ENCODE measurements at regions not wholly inside any gene's neighbourhood (a gene's known extent, or its start where the extent isn't known, plus 50 kb on each side); places are given as distances from the start of the nearest gene placed in this dataset.

GRCh38 chr17:74089380-74089779 lies 114.1 kb upstream of the RPL38 start:
- no peak for DNase-seq (ENCODE audit: missing footprints)
- ATAC-seq: no peak
- intact Hi-C loops (cut with DNase I): no loop called here

- intact Hi-C loops (cut with DNase I): no loop called here
- peak; percentile 76 for DNase-seq (ENCODE audit: missing footprints)
These were observed 113.5 kb upstream of the RPL38 start for GRCh38 chr17:74089869-74090464.

DNA sequence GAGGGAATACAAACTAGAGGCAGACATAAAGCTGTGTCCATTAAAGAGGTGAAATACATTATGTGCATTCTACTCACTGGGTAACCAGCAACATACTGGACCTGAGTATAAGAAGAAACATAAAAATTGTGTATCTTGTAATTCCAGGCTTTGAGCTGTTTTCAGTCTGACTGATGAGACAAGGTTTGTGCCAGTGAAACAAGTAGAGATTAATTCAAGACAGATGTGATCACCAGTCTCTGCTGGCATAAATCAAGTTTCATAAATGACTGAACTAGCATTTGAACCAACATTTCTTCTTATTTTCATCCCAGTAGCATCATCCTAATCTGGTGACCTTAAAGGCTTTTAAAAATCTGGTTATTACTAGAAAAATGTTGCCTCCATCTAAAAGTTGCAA lies 108.8 kb upstream of the RPL38 start:
- intact Hi-C loops (cut with DNase I): no loop called here
- DNase-seq (ENCODE audit: missing footprints) (no peak), ATAC-seq (no peak)

More at GRCh38 chr17:74089869-74090464, 113.5 kb upstream of the RPL38 start:
- ATAC-seq: no peak

DNA sequence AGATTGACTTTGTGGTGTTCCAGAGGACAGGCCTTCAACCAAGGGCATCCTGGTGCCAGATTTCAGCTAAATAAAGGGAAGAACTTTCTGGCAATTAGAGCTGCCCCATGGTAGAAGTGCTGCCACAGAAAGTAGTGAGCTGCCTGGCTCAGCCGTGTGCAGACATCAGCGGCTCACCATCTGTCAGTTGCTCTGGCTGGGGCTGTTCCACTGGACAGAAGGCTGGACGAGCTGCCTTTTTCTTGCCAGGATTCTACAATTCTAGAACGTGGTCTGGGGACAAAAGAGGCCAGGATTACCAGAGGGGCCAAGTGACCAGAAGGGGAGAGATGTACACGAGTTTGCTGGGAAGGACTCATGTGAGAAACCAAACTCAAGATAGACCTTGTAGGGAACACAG lies 107.0 kb upstream of the RPL38 start:
- intact Hi-C loops (cut with DNase I): no loop called here
- ATAC-seq (no peak), DNase-seq (ENCODE audit: missing footprints) (no peak)

- DNase-seq (ENCODE audit: missing footprints) (no peak), ATAC-seq (peak; percentile 13)
- intact Hi-C loops (cut with DNase I): no loop called here
These were observed 105.9 kb upstream of the RPL38 start for GRCh38 chr17:74097450-74098135.

DNA sequence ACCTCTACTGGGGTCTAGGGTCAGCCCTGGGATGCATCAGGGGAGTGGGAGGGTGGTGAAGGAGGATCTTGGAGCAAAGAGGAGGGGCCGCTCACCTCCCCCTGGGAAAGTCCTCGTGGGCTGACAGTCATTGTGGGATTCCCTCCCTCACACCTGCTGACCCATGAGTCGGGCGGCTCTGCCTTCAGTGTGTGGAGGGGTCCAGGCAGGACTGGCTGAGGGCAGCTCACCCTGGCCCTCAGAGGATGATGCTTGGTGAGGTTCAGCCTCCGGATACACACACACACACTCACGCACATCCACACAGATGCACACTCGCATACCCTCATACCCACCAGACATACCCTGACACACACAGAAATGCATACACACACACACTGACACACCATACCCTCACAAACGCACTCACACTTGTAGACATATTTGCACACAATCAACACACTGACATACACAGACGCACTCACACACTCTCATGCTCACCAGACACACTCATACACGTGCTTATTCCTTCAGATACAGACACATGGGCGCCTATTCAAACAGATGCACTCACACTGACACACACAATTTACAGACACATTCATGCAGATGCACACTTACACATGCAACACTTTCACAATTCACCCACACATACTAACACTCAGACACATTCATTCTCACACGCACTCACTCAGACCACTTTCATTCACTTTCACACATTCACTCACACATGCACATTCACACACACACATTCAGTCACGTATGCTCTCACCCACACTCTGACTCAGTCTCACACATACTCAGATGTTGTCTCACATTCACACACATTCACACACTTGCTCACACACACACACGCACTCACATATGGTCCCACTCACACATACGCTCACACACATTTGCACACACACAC lies 105.1 kb upstream of the RPL38 start:
- DNase-seq (ENCODE audit: missing footprints): no peak
- ATAC-seq: peak; percentile 34
- intact Hi-C loops (cut with DNase I): no loop called here

DNA sequence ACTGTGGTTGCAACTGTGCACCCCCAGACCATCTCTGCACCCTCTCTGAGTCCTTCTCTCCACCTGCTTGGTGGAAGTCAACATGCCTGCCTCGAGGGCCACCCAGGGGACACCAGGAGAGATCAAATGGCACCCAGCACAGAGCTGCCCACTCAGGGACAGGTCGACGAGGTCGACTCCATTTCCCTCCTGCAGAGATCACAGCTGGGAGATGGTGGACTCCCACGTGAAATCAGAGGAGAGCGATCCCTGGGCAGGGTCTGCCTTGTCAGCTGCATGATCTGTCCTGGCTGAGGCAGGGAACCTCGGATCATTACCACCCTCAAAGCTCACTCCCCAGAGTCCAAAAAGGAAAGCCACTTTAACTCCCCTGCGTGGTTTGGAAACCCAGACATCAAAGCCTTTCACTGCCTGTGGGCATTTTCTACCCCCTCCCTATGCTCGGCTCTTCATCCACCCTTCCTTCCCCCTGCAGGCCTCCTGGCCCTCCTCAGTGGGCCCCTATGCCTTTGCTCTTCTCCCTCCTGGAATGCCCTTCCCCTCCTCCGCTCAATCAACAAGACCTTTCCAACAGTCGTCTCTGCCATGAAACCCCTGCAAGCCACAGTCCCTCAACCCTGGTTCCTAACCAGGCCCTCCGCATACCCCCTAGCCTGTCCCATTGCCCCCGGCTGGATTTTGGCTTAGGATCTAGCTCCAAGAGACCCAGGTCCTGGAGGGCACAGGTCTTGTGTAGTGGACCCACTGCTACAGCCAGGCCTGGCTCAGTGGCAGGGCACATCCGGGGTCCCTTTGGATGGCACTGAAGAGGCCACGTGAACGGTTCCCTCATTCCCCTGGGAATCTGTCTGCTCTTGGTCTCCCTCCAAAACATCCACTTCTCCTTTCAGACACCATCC lies 103.8 kb upstream of the RPL38 start:
- intact Hi-C loops (cut with DNase I): no loop called here
- no peak for ATAC-seq
- no peak for DNase-seq (ENCODE audit: missing footprints)

- ATAC-seq: no peak
- intact Hi-C loops (cut with DNase I): no loop called here
- DNase-seq (ENCODE audit: missing footprints): no peak
These were observed 98.6 kb upstream of the RPL38 start for GRCh38 chr17:74104921-74105320.

GRCh38 chr17:74107107-74107506 lies 96.4 kb upstream of the RPL38 start:
- intact Hi-C loops (cut with DNase I): no loop called here

GRCh38 chr17:74108126-74108705 lies 95.3 kb upstream of the RPL38 start:
- DNase-seq (ENCODE audit: missing footprints) (no peak), ATAC-seq (no peak)
- intact Hi-C loops (cut with DNase I): no loop called here

More at GRCh38 chr17:74107107-74107506, 96.4 kb upstream of the RPL38 start:
- no peak for ATAC-seq
- DNase-seq (ENCODE audit: missing footprints): no peak

- no peak for ATAC-seq
- intact Hi-C loops (cut with DNase I): no loop called here
- DNase-seq (ENCODE audit: missing footprints): no peak
These were observed 93.0 kb upstream of the RPL38 start for GRCh38 chr17:74110467-74110866.

DNA sequence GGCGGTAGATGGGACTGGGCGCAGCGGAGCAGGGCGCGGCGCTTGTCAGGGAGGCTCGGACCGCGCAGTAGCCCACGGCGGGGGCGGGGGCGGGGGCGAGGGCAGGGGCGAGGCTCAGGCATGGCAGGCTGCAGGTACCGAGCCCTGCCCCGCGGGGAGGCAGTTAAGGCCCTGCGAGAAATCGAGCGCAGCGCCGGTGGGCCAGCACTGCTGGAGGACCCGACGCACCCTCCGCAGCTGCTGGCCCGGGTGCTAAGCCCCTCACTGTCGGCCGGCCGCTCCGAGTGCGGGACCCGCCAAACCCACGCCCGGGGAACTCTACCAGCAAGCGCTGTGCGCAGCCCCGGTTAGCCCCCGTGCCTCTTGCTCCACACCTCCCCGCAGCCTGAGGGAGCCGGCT lies 90.2 kb upstream of the RPL38 start:
- no peak for ATAC-seq
- intact Hi-C loops (cut with DNase I): no loop called here
- DNase-seq (ENCODE audit: missing footprints): no peak

DNA sequence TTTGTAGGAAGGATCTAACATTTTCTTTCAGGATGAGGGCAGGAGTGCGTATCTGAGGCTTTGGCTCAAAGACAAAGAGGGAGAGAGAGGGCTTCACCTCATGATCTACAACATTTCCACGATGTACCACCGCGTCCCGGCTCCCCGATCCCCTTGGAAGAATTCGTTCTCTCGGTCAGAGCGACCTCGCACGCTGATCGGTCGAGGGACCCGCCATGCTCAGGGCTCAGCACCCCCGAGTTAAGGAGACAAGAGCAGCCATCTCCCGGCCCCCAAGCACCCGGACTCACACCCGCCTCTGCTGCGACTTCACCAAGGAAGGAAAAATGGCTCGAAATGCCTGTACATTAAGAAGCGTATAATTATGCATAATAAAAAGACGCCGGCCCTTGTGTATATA lies 89.5 kb upstream of the RPL38 start:
- no peak for ATAC-seq

GRCh38 chr17:74114881-74115470 lies 88.5 kb upstream of the RPL38 start:
- intact Hi-C loops (cut with DNase I): no loop called here
- no peak for DNase-seq (ENCODE audit: missing footprints)

More for the DNA sequence above, 89.5 kb upstream of the RPL38 start:
- intact Hi-C loops (cut with DNase I): no loop called here
- no peak for DNase-seq (ENCODE audit: missing footprints)

GRCh38 chr17:74115586-74115985 lies 87.9 kb upstream of the RPL38 start:
- intact Hi-C loops (cut with DNase I): no loop called here
- no peak for DNase-seq (ENCODE audit: missing footprints)
- ATAC-seq: no peak

More at GRCh38 chr17:74114881-74115470, 88.5 kb upstream of the RPL38 start:
- no peak for ATAC-seq

DNA sequence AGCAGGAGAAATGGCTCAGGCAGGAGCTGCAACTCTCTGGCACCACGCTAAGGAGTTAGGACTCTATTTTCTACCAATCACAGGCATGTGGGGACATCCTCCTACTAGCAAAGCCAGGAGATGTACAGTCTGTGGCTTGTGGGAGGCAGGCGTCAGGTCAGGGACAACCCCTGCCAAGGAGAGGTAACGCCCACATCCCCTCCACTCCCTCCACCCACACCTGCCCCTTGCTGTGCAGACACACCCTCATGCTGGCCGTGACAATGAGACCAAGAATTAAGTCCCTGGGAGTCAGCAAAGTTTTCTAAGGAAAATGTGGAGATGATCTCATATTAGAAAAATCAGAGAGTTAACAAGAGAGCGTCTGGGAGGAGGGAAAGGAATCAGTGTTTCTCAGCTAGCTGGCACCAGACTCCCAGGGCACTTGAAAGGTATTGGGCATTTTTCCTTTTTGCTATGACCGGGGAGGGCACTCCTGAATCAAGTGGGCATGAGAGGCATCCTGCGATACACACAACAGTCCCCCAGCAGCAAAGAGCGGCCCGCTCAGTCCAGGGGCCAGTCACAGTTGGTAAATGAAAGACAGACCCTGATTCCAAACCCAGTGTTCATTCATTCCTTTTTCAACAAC lies 87.3 kb upstream of the RPL38 start:
- intact Hi-C loops (cut with DNase I): no loop called here
- no peak for ATAC-seq
- DNase-seq (ENCODE audit: missing footprints): no peak

DNA sequence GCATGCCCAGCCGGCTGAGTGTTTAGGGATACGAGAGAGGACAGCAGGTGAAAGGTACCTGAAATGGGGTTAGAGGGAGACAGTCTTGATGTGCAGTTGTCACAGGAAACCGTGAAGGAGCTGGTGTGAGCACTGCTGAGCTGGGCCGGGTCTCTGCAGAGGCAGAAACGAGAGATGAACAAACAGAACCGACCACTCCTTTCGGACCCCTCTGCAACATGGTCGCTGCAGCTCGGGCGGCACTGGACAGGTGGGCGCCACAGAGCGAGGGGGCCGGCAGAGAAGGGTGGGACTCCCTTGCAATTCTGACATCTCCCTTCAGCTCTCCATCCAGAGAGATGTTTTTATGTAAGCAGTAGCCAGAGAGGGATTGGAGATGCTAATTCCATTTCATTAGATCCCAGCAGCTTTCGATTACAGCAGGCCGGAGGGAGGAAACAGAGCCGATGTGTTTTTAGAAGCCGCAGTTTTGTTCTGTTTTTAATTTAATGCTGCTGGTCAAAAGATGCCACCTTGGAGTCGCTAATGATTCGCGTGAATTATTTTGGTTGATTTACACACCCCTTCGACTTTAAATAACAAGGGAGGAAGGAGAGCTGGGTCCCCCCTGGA lies 86.3 kb upstream of the RPL38 start:
- no peak for ATAC-seq
- intact Hi-C loops (cut with DNase I): no loop called here
- DNase-seq (ENCODE audit: missing footprints): no peak
